OCI-M2 (cell line): ENCODE measurements at regions not wholly inside any gene's neighbourhood (a gene's known extent, or its start where the extent isn't known, plus 50 kb on each side); places are given as distances from the start of the nearest gene placed in this dataset.

ENCODE experiments used
- DNase-seq: peaks from one replicate; lab custom pipeline; 2025; ENCODE audit not compliant: unreplicated experiment; lab: John Stamatoyannopoulos, UW

DNA sequence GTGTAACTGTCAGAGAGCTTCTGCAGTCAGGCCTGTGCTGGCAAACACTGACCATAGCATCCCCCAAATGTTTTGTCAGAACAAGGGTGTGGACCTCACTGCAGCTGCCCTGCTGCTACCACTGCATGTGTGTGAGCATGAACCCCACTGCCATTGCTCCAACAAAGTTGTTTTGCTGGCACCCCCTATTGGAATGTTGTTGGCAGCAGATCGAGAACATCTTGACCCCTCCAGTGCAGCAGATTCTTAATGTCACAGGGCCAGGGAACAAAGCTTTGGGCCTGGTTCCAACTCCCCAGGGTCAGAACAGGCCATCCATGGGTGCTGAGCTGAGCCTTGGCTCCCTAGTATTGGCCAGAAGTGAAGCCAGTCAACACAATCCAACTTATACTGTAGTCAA lies 1537.4 kb downstream of the NCAM2 start:
- no peak for DNase-seq

DNA sequence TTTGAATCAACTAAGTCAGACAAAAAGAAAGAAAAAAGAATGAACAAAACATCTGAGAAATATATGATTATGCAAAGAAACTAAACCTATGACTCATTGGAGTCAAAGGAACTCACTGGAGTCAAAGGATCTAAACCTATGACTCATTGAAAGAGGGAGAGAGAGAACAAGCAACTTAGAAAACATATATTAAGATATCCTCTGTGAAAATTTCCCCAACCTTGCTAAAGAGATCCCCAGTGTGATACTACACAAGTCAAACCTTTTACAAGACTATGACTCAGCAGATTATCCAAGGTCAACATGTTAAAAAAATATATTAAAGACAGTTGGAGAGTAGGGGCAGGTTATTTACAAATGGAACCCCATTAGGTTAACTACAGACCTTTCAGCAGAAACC lies 1538.3 kb downstream of the NCAM2 start:
- DNase-seq, result no peak

DNA sequence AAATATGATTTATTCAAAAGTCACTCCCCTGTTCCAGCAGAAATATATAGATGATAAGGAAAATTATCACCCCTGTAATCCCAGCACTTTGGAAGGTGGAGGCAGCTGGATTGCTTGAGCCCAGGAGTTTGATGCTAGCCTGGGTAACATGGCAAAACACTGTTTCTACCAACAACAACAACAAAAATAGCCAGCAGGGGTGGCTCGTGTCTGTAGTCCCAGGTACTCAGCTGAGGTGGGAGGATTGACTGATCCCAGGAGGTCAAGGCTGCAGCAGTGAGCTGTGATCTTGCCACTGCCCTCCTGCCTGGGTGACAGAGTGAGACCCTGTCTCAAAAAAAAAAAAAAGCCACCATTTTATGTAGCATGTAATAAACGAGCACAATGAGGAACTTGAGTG lies 1546.5 kb downstream of the NCAM2 start:
- no peak for DNase-seq

DNA sequence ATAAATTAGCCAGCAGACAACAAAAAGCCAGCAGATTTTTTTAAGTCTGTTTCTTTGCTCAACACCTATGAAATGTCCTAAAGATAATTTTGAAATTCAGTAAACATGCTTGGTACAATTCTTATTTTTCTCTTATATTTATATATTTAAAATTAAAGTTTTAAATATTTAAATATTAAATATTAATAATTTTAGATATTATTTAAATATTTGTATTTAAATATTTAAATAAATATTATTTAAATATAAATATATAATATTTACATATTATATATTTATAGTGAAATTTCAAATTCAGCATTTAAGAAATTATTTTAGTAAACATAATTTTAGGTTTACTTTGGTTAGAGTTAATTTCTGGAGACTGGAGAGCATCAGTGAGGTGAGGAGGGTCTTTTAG lies 1554.2 kb downstream of the NCAM2 start:
- no peak for DNase-seq

DNA sequence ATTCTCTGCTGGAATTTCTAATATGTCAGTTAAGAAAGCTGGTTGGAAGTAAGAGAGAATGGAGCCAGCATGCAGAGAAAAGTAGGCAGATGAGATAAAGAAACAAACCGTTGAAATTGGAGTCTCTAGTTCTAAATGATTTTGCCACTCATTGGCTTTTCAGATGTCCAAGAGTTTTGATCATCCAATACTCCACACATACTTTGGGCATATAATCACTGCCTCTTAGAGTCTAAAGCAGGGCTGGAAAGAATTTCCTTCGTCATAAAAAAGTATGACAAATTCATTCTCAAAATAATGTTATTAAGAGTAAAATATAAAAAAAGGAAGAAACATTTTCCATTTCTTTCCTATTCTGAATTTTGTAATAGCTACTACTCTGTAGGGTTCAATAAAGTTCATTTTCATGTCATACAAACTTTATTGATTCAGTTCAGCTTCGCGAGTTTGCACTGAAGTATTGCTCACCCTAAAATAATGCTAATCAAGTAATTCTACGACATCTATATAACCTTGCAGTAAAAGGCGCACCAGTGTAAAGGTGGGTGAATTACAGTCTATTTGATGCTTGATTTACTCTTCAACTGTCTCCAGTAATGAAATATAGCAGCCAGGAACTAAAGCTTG lies 1556.6 kb downstream of the NCAM2 start:
- no peak for DNase-seq

DNA sequence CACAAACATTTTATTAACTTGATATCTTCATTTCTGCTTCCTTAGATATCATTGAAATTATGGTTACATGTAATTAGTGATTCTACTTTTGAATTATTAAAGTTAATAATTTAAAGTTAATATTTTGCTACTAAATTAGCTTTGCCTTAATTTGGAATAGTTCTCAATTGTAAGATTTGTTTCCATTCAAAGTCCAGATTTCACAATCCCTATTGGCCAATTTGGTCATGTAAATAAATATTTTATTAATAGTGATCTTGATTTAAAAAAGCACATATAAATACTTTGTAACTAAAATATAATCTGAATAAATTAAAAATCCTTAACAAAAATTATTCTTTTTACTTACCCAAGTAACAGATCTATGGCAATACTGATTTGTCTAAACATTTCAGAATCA lies 1558.6 kb downstream of the NCAM2 start:
- DNase-seq, result no peak

DNA sequence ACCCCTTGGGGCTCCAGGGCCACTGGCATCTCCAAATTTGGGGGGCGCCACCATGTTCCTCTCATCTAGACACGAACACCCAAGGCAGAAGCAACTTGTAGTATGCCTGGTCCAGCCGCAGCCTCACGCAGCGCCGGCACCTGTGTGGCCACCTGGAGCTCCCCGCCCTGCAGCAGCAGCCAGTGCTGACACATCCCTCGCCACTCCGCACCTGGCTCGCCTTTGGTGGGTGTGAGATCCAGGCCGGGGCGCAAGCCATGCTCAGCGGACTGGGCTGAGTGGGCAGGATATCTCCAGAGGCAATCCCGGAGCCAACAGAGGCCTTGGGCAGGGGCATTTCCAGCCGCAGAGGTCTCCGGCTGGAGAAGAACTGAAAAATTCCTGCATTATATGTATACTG lies 1563.7 kb downstream of the NCAM2 start:
- no peak for DNase-seq

DNA sequence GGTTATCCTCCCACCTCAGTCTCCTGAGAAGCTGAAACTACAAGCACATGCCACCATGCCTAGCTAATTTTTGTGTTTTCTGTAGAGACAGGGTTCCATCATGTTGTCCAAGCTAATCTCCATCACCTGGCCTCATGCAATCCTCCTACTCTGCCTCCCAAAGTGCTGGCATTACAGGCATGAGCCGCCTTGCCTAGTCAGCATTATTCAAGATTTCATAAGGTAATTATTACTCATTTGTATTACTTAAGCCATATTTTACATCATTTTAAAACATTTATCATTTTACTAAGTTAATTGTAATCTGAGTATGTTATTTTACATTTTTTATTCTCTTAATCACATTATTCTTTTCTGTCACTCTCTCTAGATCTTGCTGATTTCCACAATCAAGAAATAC lies 1575.6 kb downstream of the NCAM2 start:
- DNase-seq, result no peak

DNA sequence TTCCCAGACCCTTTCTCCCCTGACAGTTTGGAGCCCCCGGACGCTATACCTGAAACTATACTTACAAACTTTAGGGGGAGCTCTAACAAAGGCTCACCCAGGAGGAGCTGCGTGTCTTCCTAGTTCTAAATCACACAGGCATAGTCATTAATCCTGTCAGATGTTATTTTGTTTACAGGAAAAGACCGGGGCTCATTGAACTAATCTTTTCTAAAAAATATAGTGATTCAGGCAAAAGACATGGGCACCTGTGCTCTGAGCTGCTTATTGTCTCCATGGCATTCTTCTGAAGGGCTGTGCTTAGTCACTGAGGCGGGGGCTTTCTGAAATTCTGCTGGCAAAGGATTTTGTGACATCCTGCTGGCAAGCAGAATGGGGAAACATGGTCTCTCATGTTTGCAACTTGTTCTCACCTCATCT lies 1577.0 kb downstream of the NCAM2 start:
- no peak for DNase-seq

DNA sequence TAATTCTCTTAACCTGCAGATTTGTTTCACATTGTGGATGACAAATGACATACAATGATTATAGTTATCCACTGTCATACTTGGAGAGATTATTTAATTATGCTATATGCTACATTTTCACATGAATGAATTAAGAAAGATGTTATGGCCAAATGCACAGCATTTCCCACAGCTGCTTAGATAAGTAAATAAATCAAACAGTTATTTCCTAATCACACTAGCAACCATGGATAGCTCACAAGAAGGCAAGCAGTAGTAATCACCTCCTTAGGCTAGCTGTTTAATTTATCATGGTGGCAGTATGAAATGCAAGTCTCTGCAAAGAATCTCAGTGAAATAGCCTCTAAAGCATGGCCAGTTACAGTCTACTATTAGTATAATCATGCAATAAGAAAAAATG lies 1581.5 kb downstream of the NCAM2 start:
- DNase-seq, result no peak

DNA sequence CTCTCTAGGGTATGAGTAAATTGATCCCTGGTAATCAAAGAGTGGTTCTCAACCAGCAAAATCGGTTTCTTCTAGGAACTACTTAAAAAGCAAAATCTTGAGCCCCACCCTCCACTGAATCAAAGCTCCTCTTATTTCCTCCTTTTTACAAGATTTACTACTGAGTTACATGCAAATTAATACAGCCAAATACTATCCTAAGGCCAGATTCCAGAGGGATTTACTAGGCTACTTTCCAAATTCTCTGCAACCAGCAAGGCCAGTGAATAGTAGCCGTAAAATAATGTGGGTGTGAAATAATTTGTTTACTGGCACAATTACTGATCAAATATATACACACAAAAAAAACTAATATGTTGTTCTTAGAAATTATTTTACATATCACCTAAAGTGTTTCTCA lies 1583.8 kb downstream of the NCAM2 start:
- DNase-seq, result no peak

DNA sequence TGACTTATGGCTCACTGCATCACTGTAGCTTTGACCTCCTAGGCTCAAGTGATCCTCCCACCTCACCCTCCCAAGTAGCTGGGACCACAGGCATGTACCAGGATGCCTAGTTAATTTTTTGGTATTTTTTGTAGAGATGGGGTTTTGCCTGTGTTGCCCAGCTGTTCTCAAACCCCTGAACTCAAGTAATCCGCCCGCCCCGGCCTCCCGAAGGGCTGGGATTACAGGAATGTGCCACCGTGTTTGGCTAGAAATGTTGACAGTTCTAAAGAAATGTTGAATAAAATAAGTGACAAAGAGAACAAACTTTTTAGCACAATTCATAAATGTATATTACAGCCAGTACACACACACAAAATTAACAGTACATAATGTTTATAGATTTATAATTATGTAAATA lies 1586.1 kb downstream of the NCAM2 start:
- no peak for DNase-seq

DNA sequence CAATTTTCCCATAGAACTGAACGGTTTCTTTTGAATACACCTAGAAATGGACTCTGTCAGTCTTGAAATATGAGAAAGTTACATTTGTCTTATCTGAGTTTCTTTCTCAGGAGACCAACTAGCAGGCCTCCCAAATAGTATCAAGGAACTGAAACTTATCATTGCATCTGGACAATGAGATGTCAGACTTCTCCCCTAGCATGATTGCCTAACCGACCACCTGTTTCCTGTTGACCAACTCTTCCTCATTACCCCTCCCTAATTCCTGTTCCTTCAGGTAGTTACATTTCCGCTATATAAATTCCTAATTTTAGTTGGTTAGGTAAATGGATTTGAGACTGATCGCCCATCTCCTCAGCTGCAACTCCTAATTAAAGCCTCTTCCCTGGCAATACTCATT lies 1587.3 kb downstream of the NCAM2 start:
- DNase-seq, result no peak

DNA sequence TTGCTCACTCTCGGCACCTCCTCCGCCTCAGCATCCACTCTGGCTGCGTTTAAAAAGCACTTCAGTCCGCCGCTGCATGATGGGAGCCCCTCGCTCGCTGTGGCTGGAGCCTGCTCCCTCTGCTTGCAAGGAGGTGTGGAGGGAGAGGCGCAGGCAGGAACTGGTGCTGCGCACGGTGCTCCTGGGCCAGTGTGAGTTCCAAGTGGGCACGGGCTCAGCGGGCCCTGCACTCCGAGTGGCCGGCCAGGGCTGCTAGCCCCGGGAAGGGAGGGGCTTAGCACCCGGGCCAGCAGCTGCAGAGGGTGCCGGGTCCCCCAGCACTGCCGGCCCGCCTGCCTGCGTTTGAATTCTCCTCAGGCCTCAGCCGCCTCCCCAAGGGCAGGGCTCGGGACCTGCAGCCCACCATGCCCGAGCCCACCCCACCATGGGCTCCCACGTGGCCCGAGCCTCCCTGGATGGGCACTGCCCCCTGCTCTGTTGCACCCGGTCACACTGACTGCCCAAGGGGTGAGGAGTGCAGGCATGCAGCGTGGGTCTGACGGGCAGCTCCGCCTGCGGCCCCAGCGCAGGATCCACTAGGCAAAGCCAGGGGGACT lies 1599.5 kb downstream of the NCAM2 start:
- no peak for DNase-seq

DNA sequence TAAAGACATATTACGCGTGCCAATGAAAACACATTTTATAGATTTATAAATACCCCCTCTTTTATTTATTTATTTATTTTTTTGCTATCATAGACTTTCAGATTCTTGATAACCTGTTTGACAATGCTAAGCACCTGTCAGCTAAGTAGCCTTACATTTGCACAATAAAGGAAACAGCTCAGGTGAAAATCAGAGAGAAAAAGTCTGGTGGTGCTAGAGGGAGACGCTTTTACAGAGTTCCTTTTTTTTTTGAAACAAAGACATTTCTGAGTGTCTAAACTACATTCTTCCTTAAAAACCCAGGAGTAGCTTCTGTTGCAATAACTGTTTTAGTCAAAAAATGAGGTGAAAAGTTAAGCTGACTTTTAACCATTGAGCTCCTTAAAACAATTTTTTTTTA lies 1611.6 kb downstream of the NCAM2 start:
- DNase-seq, result no peak

DNA sequence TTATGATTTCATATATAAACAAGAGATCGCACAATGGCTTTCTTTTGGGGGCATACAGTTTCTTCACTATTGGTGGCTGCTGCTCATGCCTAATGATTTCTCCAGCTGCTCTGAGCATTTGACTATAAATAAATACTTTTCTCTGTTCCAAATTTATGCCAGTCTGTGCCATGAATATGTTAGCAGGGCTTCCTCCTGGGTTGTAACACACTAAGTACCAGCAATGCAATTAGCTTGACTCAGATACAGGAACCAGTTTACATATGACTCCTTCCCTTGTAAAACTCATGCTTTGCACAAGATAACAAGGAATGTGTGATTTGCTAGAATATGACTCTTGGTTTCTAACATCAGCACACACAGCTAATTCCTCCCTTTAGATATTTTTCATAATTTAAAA lies 1629.7 kb downstream of the NCAM2 start:
- DNase-seq, result no peak

DNA sequence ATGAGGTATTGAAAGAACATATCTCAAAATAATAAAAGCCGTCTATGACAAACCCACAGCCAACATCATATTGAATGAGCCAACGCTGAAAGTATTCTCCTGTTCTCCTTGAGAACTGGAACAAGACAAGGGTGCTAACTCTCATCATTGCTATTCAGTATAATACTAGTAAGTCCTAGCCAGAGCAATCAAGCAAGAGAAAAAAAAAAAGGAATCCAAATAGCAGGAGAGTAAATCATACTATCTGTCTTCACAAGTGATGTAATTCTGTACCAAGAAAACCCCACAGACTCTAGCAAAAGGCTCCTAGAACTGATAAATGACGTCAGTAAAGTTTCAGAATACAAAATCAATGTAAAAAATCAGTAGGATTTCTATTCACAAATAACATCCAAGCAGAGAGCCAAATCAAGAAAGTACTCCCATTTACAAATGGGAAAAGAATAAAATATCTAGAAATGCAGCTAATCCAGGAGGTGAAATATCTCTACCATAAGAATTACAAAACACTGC lies 1632.8 kb downstream of the NCAM2 start:
- no peak for DNase-seq

DNA sequence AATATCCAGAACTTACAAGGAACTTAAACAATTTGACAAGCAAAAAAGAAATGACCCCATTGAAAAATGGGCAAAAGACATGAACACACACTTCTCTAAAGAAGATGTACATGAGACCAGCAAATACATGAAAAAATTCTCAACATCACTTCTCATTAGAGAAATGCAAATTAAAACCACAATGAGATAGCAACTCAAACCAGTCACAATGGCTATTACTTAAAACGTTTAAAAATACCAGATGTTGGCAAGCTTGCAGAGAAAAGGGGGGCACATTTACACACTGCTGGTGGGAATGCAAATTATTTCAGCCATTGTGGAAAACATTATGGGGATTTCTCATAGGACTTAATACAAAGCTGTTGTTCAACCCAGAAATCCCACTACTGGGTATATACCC lies 1634.0 kb downstream of the NCAM2 start:
- no peak for DNase-seq

DNA sequence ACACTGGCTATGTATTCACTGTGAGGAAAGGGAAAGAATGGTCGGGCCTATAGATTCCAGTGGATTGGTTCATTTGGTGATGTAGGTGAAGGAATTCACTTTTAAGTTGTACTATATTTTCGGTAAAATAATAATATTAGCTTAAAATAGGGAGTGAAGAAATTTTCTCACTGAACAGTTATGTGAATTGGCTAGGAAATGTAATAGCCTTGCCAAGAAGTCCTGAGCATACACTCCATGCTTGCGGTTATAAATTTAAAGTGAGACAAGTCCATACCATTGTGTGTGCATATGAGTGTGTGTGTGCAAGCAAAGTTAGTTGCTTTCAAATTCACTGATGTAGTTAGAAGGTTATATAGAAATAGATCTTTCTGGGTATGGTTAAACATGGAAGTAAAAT lies 1651.0 kb downstream of the NCAM2 start:
- no peak for DNase-seq

DNA sequence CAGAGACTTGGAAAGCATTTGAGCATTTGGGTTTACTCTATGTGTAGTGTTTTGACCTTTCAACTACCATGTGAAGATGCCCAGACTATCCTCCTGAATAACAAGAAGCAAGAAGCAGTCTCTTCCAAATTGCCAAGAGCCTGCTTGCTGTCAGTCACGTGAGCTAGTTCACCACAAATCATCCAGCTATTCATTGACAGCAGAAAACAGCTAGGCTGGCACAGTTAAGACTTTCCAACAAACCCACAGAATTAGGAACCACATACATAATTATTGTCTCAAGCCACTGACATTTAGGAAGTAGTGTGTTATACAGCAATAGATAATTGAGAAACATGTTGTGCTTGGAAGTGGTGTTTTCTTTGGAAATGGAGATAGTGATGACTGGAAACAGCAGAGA lies 1652.0 kb downstream of the NCAM2 start:
- DNase-seq, result no peak

DNA sequence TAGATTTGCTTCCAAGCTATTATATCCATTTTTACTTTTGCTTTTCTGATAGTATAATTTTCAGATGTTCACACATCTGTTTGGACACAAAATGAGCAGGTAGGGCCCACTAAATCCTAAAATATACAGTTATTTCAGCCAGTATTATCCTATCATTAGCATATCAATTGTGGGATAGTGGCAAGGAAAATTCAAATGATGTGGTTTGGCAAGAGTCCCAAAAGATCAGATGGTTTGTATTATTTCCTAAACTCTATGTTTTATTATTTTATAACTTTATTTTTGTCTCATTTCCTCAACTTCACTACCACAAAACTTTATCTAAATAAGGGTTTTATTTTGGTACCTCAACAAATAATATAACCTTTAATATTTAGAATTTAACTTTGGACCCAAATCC lies 1659.6 kb downstream of the NCAM2 start:
- DNase-seq, result no peak

DNA sequence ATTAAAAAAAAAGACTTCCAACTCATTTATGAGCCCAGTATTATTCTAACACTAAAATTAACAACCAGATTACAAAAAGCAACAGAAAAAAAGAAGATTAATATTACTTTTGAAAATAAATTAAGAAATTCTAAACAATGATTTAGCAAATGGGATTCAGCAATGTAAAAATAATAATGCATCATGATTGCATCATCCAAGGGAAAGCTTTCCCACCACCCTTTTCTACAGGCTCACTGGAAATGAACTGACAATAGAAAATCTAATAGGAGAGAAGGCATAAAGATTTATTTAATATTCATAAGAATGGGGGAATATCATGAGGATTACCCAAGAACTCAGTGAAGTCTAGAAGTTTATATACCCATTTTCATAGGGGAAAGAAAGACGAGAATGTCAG lies 1671.9 kb downstream of the NCAM2 start:
- DNase-seq, result no peak

DNA sequence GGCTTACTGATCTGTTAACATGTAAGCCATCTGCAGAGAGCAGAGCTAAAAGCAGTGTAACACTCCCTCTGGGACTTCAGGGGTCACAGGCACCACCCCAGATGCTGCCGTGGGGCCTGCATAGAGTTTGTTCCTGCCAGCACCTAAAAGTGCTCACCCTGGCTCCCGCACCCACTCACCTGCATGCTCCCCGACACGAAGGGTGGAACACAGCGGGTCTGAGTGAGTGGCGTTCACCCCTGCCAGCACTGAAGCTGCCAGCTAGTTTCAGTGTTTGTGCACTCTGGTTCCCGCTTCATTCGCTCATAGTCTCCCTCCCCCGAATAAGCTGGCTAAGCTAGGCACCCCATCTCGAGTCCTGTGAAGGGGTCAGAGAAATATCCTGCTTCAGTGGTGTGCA lies 1681.0 kb downstream of the NCAM2 start:
- DNase-seq, result no peak
